GM23338 (cell line): ENCODE measurements at regions not wholly inside any gene's neighbourhood (a gene's known extent, or its start where the extent isn't known, plus 50 kb on each side); places are given as distances from the start of the nearest gene placed in this dataset.

Experiments used
- ATAC-seq: fragments of 200-7000 bp; cut with Tn5 transposase; 3 replicates; pipeline ENCODE4 v1.9.1; 2020
- DNase-seq: peaks from one replicate; pipeline ENCODE4 v3.0.0-alpha.2; 2015; ENCODE audit warnings: low spot score
- H2AFZ ChIP-seq: fragments of 200-600 bp; sonication (generic); 2 replicates; pipeline ENCODE4 v1.8.0; 2016; ENCODE audit warnings: antibody characterized with exemption, mild to moderate bottlenecking, moderate library complexity
- H3F3A ChIP-seq: fragments of 200-600 bp; sonication (generic); replicated peaks from 2 replicates; pipeline ENCODE4 v1.8.0; 2017; ENCODE audit warnings: antibody characterized with exemption, mixed run types, low read depth
- H3K27ac ChIP-seq: fragments of 200-600 bp; sonication (generic); 2 replicates; pipeline ENCODE4 v1.6.1; 2016; ENCODE audit warnings: low read depth
- H3K27me3 ChIP-seq: fragments of 200-600 bp; sonication (generic); 2 replicates; pipeline ENCODE4 v1.8.0; 2016; ENCODE audit warnings: mild to moderate bottlenecking, mixed run types, moderate library complexity; ENCODE audit not compliant: insufficient read depth
- H3K36me3 ChIP-seq: fragments of 200-600 bp; sonication (generic); 2 replicates; pipeline ENCODE4 v1.8.0; 2016; ENCODE audit warnings: mild to moderate bottlenecking; ENCODE audit not compliant: insufficient read depth
- H3K4me1 ChIP-seq: fragments of 200-600 bp; sonication (generic); 2 replicates; pipeline ENCODE4 v1.8.0; 2016; ENCODE audit warnings: mild to moderate bottlenecking, moderate library complexity; ENCODE audit not compliant: insufficient read depth
- H3K4me2 ChIP-seq: fragments of 200-600 bp; sonication (generic); 2 replicates; pipeline ENCODE4 v1.7.1; 2017; ENCODE audit warnings: mixed run types
- H3K4me3 ChIP-seq: fragments of 200-600 bp; sonication (generic); 2 replicates; pipeline ENCODE4 v1.6.1; 2016; ENCODE audit warnings: mixed run types
- H3K79me2 ChIP-seq: fragments of 200-600 bp; sonication (generic); replicated peaks from 2 replicates; pipeline ENCODE4 v1.8.0; 2017; ENCODE audit warnings: mild to moderate bottlenecking; ENCODE audit not compliant: insufficient read depth
- H3K9me2 ChIP-seq: fragments of 200-600 bp; sonication (generic); 2 replicates; pipeline ENCODE4 v1.8.0; 2017; ENCODE audit not compliant: insufficient read depth
- H4K20me1 ChIP-seq: fragments of 200-600 bp; sonication (generic); replicated peaks from 2 replicates; pipeline ENCODE4 v1.8.0; 2017; ENCODE audit warnings: mild to moderate bottlenecking; ENCODE audit not compliant: insufficient read depth
- H3K27ac Mint-ChIP-seq: 2 replicates; pipeline ENCODE4 v1.8.0; 2020; ENCODE audit warnings: inconsistent platforms, mild to moderate bottlenecking, moderate library complexity, mixed read lengths
- H3K27me3 Mint-ChIP-seq: 3 replicates; pipeline ENCODE4 v1.8.0; 2022; ENCODE audit warnings: low read depth, mild to moderate bottlenecking, moderate library complexity, mixed read lengths, inconsistent platforms; ENCODE audit not compliant: insufficient read depth, poor library complexity
- H3K36me3 Mint-ChIP-seq: 3 replicates; pipeline ENCODE4 v1.8.0; 2021; ENCODE audit warnings: low read depth, mild to moderate bottlenecking, inconsistent platforms, moderate library complexity, mixed read lengths
- H3K4me1 Mint-ChIP-seq: 3 replicates; pipeline ENCODE4 v1.8.0; 2020; ENCODE audit warnings: mild to moderate bottlenecking, inconsistent platforms, mixed read lengths
- H3K4me3 Mint-ChIP-seq: 3 replicates; pipeline ENCODE4 v1.8.0; 2021; ENCODE audit warnings: moderate library complexity, mild to moderate bottlenecking, inconsistent platforms, mixed read lengths
- H3K9me3 Mint-ChIP-seq: 3 replicates; pipeline ENCODE4 v1.8.0; 2020; ENCODE audit warnings: moderate library complexity, mild to moderate bottlenecking, inconsistent platforms, mixed read lengths
- ETS1 ChIP-seq: IDR thresholded peaks from 2 replicates; pipeline ENCODE4 v1.6.1; 2016; ENCODE audit warnings: antibody characterized with exemption
- EZH2 ChIP-seq: fragments of 200-600 bp; sonication (generic); IDR thresholded peaks from one replicate; pipeline ENCODE4 v1.8.0; 2017; ENCODE audit warnings: antibody characterized with exemption, mild to moderate bottlenecking, low read depth; ENCODE audit not compliant: unreplicated experiment
- JUNB ChIP-seq: IDR thresholded peaks from one replicate; pipeline ENCODE4 v1.6.1; 2016; ENCODE audit warnings: antibody characterized with exemption; ENCODE audit not compliant: unreplicated experiment
- NANOG ChIP-seq: IDR thresholded peaks from 2 replicates; pipeline ENCODE4 v1.6.1; 2016; ENCODE audit warnings: antibody characterized with exemption, borderline replicate concordance
- POLR2AphosphoS5 ChIP-seq: IDR thresholded peaks from 2 replicates; pipeline ENCODE4 v1.6.1; 2016; ENCODE audit warnings: antibody characterized with exemption, low read depth
- STAT1 ChIP-seq: IDR thresholded peaks from one replicate; pipeline ENCODE4 v1.6.1; 2016; ENCODE audit warnings: antibody characterized with exemption; ENCODE audit not compliant: unreplicated experiment
- ZNF114 ChIP-seq: fragments of 250-450 bp; sonication (Bioruptor Pico); IDR thresholded peaks from 2 replicates; pipeline ENCODE4 v1.5.0; 2020; ENCODE audit warnings: mild to moderate bottlenecking, moderate library complexity
- ZNF331 ChIP-seq: fragments of 250-450 bp; sonication (Bioruptor Pico); IDR thresholded peaks from 2 replicates; pipeline ENCODE4 v1.5.0; 2020; ENCODE audit warnings: low read depth, mild to moderate bottlenecking, moderate library complexity
- ZNF462 ChIP-seq: fragments of 250-450 bp; sonication (Bioruptor Pico); IDR thresholded peaks from 2 replicates; pipeline ENCODE4 v1.5.0; 2020; ENCODE audit warnings: mild to moderate bottlenecking, moderate library complexity
- TF ChIP-seq, protein P1 (sequence below), 2 experiments: fragments of 200-600 bp in 1 of 2; sonication (generic) in 1 of 2; conservative IDR thresholded peaks; 2 replicates each; pipeline versions ENCODE4 v1.5.1 to v1.6.1; 2016 to 2017; ENCODE audit warnings: antibody characterized with exemption in 2 of 2, low read depth in 2 of 2, mild to moderate bottlenecking in 2 of 2, moderate library complexity in 1 of 2
- TF ChIP-seq, protein P2 (sequence below): IDR thresholded peaks from one replicate; pipeline ENCODE4 v1.6.1; 2018; ENCODE audit warnings: antibody characterized with exemption; ENCODE audit not compliant: unreplicated experiment

DNA sequence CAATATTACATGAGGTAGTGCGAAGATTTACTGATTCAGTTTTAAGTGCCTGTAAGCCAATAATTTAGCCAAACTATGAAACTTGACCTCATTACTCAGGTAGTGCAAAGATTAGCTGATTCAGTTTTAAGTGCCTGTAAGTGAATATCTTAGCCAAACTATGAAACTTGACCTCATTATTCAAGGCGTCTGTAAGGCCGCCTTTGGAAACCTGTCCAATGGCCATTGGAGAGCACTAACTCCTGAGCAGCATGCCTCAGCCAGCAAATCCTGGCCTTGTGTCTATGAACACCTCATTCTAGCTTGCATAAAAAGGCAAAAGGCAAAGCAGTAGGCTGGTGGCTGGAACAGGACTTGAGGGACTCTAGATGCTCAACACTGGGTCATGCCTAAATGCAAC, 127.0 kb upstream of the GPR12 start (continued):
- TF ChIP-seq ZNF462 (CRISPR knock-in tag) (no peak), ZNF331 (CRISPR knock-in tag) (no peak), POLR2AphosphoS5 (no peak)
- TF ChIP-seq, protein P1, sequence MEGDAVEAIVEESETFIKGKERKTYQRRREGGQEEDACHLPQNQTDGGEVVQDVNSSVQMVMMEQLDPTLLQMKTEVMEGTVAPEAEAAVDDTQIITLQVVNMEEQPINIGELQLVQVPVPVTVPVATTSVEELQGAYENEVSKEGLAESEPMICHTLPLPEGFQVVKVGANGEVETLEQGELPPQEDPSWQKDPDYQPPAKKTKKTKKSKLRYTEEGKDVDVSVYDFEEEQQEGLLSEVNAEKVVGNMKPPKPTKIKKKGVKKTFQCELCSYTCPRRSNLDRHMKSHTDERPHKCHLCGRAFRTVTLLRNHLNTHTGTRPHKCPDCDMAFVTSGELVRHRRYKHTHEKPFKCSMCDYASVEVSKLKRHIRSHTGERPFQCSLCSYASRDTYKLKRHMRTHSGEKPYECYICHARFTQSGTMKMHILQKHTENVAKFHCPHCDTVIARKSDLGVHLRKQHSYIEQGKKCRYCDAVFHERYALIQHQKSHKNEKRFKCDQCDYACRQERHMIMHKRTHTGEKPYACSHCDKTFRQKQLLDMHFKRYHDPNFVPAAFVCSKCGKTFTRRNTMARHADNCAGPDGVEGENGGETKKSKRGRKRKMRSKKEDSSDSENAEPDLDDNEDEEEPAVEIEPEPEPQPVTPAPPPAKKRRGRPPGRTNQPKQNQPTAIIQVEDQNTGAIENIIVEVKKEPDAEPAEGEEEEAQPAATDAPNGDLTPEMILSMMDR (conservative IDR thresholded peaks at IDR 0.05; ENCODE audit: low read depth in 2 of 2), result no peak

GRCh38 chr13:26883613-26884257, 123.1 kb upstream of the GPR12 start:
- H3K4me2 ChIP-seq, result no peak overlapping the region
- H3K27ac ChIP-seq, result no peak overlapping the region
- no peaks in the 10 kb centered on the region for H3K36me3 ChIP-seq
- H3K79me2 ChIP-seq, result no peaks in the 10 kb centered on the region
- H3F3A ChIP-seq, result no peaks in the 10 kb centered on the region
- H3K4me3 ChIP-seq, result no peak overlapping the region
- H3K27ac Mint-ChIP-seq, result no peak overlapping the region
- ATAC-seq (no peak), DNase-seq (no peak)
- no peaks in the 10 kb centered on the region; the same call in 1 of the 2 replicates for H3K4me1 ChIP-seq
- no peak overlapping the region; the same call in 1 of the 2 replicates for H2AFZ ChIP-seq
- H3K4me3 Mint-ChIP-seq, result no peak overlapping the region
- TF ChIP-seq, protein P2, sequence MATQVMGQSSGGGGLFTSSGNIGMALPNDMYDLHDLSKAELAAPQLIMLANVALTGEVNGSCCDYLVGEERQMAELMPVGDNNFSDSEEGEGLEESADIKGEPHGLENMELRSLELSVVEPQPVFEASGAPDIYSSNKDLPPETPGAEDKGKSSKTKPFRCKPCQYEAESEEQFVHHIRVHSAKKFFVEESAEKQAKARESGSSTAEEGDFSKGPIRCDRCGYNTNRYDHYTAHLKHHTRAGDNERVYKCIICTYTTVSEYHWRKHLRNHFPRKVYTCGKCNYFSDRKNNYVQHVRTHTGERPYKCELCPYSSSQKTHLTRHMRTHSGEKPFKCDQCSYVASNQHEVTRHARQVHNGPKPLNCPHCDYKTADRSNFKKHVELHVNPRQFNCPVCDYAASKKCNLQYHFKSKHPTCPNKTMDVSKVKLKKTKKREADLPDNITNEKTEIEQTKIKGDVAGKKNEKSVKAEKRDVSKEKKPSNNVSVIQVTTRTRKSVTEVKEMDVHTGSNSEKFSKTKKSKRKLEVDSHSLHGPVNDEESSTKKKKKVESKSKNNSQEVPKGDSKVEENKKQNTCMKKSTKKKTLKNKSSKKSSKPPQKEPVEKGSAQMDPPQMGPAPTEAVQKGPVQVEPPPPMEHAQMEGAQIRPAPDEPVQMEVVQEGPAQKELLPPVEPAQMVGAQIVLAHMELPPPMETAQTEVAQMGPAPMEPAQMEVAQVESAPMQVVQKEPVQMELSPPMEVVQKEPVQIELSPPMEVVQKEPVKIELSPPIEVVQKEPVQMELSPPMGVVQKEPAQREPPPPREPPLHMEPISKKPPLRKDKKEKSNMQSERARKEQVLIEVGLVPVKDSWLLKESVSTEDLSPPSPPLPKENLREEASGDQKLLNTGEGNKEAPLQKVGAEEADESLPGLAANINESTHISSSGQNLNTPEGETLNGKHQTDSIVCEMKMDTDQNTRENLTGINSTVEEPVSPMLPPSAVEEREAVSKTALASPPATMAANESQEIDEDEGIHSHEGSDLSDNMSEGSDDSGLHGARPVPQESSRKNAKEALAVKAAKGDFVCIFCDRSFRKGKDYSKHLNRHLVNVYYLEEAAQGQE, result no peak
- no peak for TF ChIP-seq NANOG
- TF ChIP-seq ETS1, result no peak
- no peak for TF ChIP-seq STAT1
- TF ChIP-seq ZNF114 (CRISPR knock-in tag), result no peak
- TF ChIP-seq EZH2, result no peak
- TF ChIP-seq JUNB, result no peak
- no peak for TF ChIP-seq ZNF331 (CRISPR knock-in tag)
- H4K20me1 ChIP-seq, result no peaks in the 10 kb centered on the region
- peaks cover 15% of the 10 kb centered on the region for H3K4me1 Mint-ChIP-seq
- H3K36me3 Mint-ChIP-seq, result peaks cover 3% of the 10 kb centered on the region; the same call in 1 of the 3 replicates
- H3K9me3 Mint-ChIP-seq, result no peaks in the 10 kb centered on the region; the same call in 2 of the 3 replicates
- no peaks in the 10 kb centered on the region for H3K27me3 ChIP-seq
- H3K9me2 ChIP-seq, result peaks cover 15% of the 10 kb centered on the region; the same call in 1 of the 2 replicates
- no peaks in the 10 kb centered on the region for H3K27me3 Mint-ChIP-seq
